Heart left ventricle (tissue), 16 donors: ENCODE measurements at regions not wholly inside any gene's neighbourhood (a gene's known extent, or its start where the extent isn't known, plus 50 kb on each side); places are given as distances from the start of the nearest gene placed in this dataset.

Source experiments
- ATAC-seq, 4 donors: fragments of 200-7000 bp; cut with Tn5 transposase; one replicate each; pipeline ENCODE4 v1.9.1; 2020 to 2022; ENCODE audit warnings: moderate library complexity in 4 of 4, mild to moderate bottlenecking in 3 of 4, moderate number of reproducible peaks in 1 of 4
- DNase-seq, 5 donors: peaks; one replicate each; pipeline ENCODE4 v3.0.0-alpha.2; 2020
- H3K27ac ChIP-seq, 12 donors: fragments of 200-600 bp; sonication (generic) in 4 of 12; one replicate each; pipeline versions ENCODE4 v1.5.0 to v1.8.0; 2016 to 2022; ENCODE audit warnings: mild to moderate bottlenecking in 2 of 12
- H3K27me3 ChIP-seq, 9 donors: fragments of 200-600 bp; sonication (generic) in 2 of 9; one replicate each; pipeline versions ENCODE4 v1.5.1 to v1.8.0; 2016 to 2022; ENCODE audit warnings: mild to moderate bottlenecking in 3 of 9
- H3K36me3 ChIP-seq, 9 donors: fragments of 200-600 bp; sonication (generic) in 2 of 9; one replicate each; pipeline versions ENCODE4 v1.5.0 to v1.8.0; 2018 to 2022; ENCODE audit warnings: mild to moderate bottlenecking in 2 of 9
- H3K4me1 ChIP-seq, 12 donors: fragments of 200-600 bp; sonication (generic) in 4 of 12; one replicate each; pipeline versions ENCODE4 v1.5.0 to v1.8.0; 2016 to 2022; ENCODE audit warnings: mild to moderate bottlenecking in 3 of 12
- H3K4me3 ChIP-seq, 12 donors: fragments of 200-600 bp; sonication (generic) in 4 of 12; one replicate each; pipeline versions ENCODE4 v1.5.0 to v1.8.0; 2017 to 2022; ENCODE audit warnings: mild to moderate bottlenecking in 9 of 12, moderate library complexity in 4 of 12
- H3K9me3 ChIP-seq, 12 donors: fragments of 200-600 bp; sonication (generic) in 4 of 12; one replicate each; pipeline versions ENCODE4 v1.5.0 to v1.8.0; 2016 to 2022; ENCODE audit warnings: mild to moderate bottlenecking in 1 of 12
- POLR2A ChIP-seq, 2 donors: fragments of 450-650 bp; IDR thresholded peaks; one replicate each; pipeline ENCODE4 v1.6.1; 2017; ENCODE audit warnings: antibody characterized with exemption in 2 of 2, mild to moderate bottlenecking in 2 of 2, moderate library complexity in 2 of 2
- WGBS, 4 donors: extraction: QIAGEN DNeasy Blood & Tissue Kit in 2 of 4; methylation state at CpG; one replicate each; pipeline versions ENCODE4 v1.1.5 to v1.1.7; 2013 to 2018; 5-methylcytosine and 5-hydroxymethylcytosine counted together
- intact Hi-C, 10 donors: fragments of 100-400 bp; cut with DNase I; formaldehyde crosslinking; loops; one replicate each; pipeline versions ENCODE4 v1.11.1 to v1.14.2; 2022
- TF ChIP-seq, protein P1 (sequence below), 12 donors: fragments of 200-600 bp; sonication (generic) in 4 of 12; IDR thresholded peaks; one replicate each; pipeline versions ENCODE4 v1.5.0 to v1.8.0; 2018 to 2022; ENCODE audit warnings: antibody characterized with exemption in 12 of 12, mild to moderate bottlenecking in 5 of 12
- donor health status: ischemic (EF 13 %, LVEDD 7.1; RV severe dilation, severe dysfunction).
- donor health status: healthy with polysubstance abuse.
- donor health status: DM: no; HTN: yes; CAD: no.
- donor health status: DM: no; HTN: no; CAD: no.
- donor health status: ischemic (EF 25% LVEDD 6.9; RV normal size, moderate dysfunction).
- donor health status: ischemic (EF 25% LVEDD 5.7; RV mildly dilated, moderate dysfunction).
- donor health status: healthy.
- donor health status: DM: yes; HTN: yes; CAD: no.
- donor health status: ischemic (EF 35%, LVEDD 5.7; RV mildly dilated, moderate dysfunction).
- donor health status: nonischemic (EF 11% LVEDD 7.7; RV severe dilation, severe dysfunction).
- donor health status: DM: yes; HTN: yes; CAD: no.
- donor health status: PGD.
- donor health status: ischemic (EF 29% LVEDD 5.4; RV normal size, mild dysfunction).
- donor health status: nonischemic (EF 23%, LVEDD 6.1; RV moderate dilation, normal function).

DNA sequence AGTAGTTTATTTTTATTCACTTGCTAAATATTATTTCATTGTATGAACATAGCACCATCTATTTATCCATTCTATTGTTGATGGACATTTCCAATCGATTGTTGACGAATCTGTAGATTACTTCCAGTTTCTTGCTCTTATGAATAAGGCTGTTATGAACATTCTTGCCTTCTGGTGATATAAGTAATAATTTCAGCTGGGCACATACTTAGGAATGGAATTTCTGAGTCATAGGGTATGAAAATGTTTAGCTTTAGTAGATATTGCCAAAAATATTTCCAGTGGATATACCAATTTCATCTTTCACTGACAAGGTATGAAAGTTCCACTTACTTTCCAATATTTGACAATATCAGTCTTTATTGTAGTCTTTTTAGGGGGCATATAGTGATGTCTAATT, 468.5 kb downstream of the ETNK1 start:
- H3K9me3 ChIP-seq: peaks cover 0 to 13% (median under 1%) of the 10 kb centered on the region in 12 donors
- DNase-seq (no peak), ATAC-seq (no peak)
- H3K4me1 ChIP-seq: no peaks in the 10 kb centered on the region
- H3K27ac ChIP-seq: no peak overlapping the region
- no peak for TF ChIP-seq POLR2A (IDR thresholded peaks at IDR 0.05)
- TF ChIP-seq, protein P1, sequence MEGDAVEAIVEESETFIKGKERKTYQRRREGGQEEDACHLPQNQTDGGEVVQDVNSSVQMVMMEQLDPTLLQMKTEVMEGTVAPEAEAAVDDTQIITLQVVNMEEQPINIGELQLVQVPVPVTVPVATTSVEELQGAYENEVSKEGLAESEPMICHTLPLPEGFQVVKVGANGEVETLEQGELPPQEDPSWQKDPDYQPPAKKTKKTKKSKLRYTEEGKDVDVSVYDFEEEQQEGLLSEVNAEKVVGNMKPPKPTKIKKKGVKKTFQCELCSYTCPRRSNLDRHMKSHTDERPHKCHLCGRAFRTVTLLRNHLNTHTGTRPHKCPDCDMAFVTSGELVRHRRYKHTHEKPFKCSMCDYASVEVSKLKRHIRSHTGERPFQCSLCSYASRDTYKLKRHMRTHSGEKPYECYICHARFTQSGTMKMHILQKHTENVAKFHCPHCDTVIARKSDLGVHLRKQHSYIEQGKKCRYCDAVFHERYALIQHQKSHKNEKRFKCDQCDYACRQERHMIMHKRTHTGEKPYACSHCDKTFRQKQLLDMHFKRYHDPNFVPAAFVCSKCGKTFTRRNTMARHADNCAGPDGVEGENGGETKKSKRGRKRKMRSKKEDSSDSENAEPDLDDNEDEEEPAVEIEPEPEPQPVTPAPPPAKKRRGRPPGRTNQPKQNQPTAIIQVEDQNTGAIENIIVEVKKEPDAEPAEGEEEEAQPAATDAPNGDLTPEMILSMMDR (IDR thresholded peaks at IDR 0.05): no peak
- H3K4me3 ChIP-seq: no peak overlapping the region
- H3K36me3 ChIP-seq: no peaks in the 10 kb centered on the region
- no peaks in the 10 kb centered on the region for H3K27me3 ChIP-seq
- 77 to 91% (median 85%) methylated on average over 2 of the region's 2 CpGs for WGBS, 4 donors
- intact Hi-C loops: no loop called here

DNA sequence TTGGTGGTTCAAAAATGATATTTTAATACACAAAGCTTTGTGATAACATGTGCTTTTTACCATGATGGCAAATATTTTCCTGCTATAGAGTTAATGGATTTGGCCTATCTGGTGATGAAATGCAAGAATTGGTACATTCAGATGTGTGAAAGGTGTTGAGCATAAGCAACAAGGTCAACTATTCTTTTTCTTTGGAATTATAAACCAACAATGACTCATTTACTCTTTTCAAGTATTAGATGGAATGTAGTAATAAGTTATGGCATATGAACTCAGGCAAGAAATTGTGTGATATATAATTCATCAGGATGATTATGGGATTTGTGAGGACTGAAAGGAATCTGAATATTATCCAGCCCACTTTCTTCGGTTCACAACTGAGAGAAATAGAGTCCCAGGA, 471.4 kb downstream of the ETNK1 start:
- Histone ChIP-seq H3K27ac (no peak overlapping the region), H3K9me3 (peaks cover 0 to 6% (median 0%) of the 10 kb centered on the region in 12 donors), H3K27me3 (no peaks in the 10 kb centered on the region), H3K4me1 (no peaks in the 10 kb centered on the region), H3K4me3 (no peak overlapping the region), H3K36me3 (no peaks in the 10 kb centered on the region)
- TF ChIP-seq, protein P1 (IDR thresholded peaks at IDR 0.05): no peak
- TF ChIP-seq POLR2A (IDR thresholded peaks at IDR 0.05): no peak
- DNase-seq: no peak
- WGBS, 4 donors: 86 to 94% (median 90%) methylated on average over 1 of the region's 1 CpG
- ATAC-seq: no peak
- intact Hi-C loops: no loop called here

DNA sequence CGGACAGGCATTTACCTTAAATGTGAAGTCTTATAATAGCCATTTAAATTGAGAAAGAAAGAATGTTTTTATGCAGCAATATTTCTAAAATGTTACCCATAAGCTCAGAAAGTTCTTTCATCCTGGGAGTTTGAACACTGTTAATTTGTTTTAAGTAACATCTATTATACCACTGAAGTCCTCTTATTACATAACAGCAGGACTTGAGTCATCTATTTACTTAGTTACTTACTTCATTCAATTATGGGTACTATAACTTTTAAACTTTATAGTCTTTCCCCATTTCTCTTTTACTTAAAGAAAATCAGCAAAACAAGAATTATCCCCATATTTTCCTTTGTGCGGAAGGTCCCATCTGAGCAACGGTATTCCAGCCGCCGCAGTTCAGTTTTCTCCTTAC, 473.1 kb downstream of the ETNK1 start:
- no peak for ATAC-seq
- intact Hi-C loops: no loop called here
- no peak for DNase-seq
- Histone ChIP-seq H3K9me3 (peaks cover 0 to 6% (median 0%) of the 10 kb centered on the region in 12 donors), H3K4me3 (no peak overlapping the region), H3K36me3 (no peaks in the 10 kb centered on the region), H3K4me1 (no peaks in the 10 kb centered on the region), H3K27me3 (no peaks in the 10 kb centered on the region), H3K27ac (no peak overlapping the region)
- no peak for TF ChIP-seq POLR2A (IDR thresholded peaks at IDR 0.05)
- TF ChIP-seq, protein P1 (IDR thresholded peaks at IDR 0.05): no peak
- WGBS, 4 donors: 90 to 92% (median 91%) methylated on average over 5 of the region's 5 CpGs

DNA sequence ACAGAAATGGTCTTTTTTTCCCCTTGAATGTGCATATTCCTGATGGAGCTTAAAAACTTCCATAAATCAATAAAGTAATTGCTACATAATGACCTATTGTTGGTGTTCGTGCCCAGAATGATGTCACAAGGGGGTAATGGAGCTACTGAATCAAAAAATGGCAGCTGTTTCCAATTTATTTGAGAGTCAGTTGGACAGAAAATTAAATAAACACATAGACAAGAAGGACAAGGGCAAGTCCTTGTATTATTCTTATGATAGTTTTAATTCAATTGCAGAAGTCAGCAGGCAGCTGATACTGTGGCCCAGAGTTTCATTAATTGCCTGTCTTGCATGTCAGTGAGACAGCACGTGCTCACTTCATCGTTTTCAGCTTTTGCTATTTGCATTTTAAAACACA, 473.5 kb downstream of the ETNK1 start:
- DNase-seq (no peak), ATAC-seq (no peak)
- no peaks in the 10 kb centered on the region for H3K4me1 ChIP-seq
- TF ChIP-seq POLR2A (IDR thresholded peaks at IDR 0.05): no peak
- TF ChIP-seq, protein P1 (IDR thresholded peaks at IDR 0.05): no peak
- peaks cover 0 to 6% (median 0%) of the 10 kb centered on the region in 12 donors for H3K9me3 ChIP-seq
- no peaks in the 10 kb centered on the region for H3K36me3 ChIP-seq
- H3K4me3 ChIP-seq: no peak overlapping the region
- no peak overlapping the region for H3K27ac ChIP-seq
- no peaks in the 10 kb centered on the region for H3K27me3 ChIP-seq
- intact Hi-C loops: no loop called here
- WGBS, 4 donors: 54 to 63% (median 61%) methylated on average over 3 of the region's 3 CpGs
